HG02610 (cell line): ENCODE measurements at regions not wholly inside any gene's neighbourhood (a gene's known extent, or its start where the extent isn't known, plus 50 kb on each side); places are given as distances from the start of the nearest gene placed in this dataset.
"Not testable (repeated sequence)": the region's sequence is repeated elsewhere in the genome, so short reads cannot be mapped to it uniquely, and the experiment has no call there.

Experiments used
- ATAC-seq: cut with Tn5 transposase; IDR thresholded peaks from one replicate; pipeline ENCODE4 v1.9.1; 2021; ENCODE audit warnings: mild to moderate bottlenecking, moderate library complexity; ENCODE audit not compliant: unreplicated experiment

- ATAC-seq: no peak
These were observed 403.2 kb downstream of the DSC3 start for GRCh38 chr18:30639361-30639760.

DNA sequence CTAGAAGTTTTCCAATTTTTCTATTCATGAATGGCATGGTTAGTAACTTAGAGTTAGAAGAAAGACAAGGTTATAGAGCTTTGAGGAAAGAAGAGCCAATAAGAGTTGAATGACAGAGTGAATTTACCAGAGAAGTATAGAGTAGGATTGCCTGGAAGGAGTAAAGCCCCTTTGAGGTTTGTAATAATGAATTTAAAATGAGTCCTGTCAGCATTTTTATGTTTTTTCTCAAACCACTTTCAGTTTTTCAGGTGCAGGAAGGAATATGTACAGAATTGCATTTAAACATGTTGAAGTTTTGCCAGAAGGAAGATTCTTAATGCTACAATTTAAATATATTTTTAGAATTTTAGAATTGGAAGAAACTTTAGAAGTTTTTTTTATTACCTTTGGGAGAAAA is 408.3 kb downstream of the DSC3 start:
- no peak for ATAC-seq

DNA sequence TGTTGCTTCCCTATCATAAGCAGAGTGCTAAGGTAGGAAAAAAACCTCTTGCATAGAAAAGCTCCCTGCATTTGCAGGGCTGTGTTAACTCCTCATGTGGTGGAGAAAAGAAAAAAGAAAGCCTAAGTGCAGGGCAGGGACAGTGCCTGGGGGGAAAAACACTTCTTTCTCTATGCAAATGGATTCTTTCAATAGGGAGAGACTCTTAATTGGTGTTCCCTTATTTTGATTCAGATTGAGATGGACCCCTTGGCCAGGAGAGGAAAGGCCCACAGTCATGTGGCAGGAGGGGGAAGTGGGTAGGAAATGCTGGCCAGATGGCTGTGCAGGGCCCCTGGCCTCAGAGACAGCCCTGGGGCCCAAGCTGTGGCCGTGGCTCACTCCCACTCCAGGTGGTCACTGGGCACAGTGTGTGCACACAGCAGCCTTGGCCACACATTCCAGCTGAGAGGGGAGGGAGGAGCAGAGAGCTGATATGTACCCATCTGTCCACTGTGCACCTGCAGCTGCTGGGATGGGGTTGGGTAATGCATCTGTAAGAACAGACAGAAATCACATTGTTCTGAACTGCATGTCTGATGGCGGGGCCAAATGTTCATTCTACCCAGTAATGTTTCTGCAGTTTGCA is 410.4 kb downstream of the DSC3 start:
- ATAC-seq: no peak

DNA sequence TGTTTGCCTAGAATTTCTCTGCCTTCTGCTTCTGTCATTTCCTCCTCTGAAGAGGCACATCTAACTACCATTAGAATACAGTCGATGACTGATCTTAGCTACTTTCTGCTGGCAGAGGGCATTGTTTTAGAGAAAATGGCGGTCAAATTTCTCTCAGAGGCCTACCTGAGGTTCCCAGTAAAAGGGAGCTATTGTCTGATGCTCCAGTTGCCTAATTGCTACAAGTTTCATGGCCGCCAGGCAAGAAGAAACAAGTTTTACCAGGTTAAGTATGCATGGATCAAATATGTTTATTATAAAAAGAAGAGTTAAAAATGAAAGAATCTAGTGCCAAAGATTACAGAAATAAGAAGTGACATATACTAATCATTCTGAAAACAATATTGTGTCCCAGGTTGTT is 416.6 kb downstream of the DSC3 start:
- ATAC-seq: no peak

- ATAC-seq: no peak
These were observed 419.0 kb downstream of the DSC3 start for GRCh38 chr18:30623401-30624065.

- no peak for ATAC-seq
These were observed 419.9 kb downstream of the DSC3 start for GRCh38 chr18:30622635-30623034.

GRCh38 chr18:30622104-30622503 is 420.4 kb downstream of the DSC3 start:
- ATAC-seq: no peak

DNA sequence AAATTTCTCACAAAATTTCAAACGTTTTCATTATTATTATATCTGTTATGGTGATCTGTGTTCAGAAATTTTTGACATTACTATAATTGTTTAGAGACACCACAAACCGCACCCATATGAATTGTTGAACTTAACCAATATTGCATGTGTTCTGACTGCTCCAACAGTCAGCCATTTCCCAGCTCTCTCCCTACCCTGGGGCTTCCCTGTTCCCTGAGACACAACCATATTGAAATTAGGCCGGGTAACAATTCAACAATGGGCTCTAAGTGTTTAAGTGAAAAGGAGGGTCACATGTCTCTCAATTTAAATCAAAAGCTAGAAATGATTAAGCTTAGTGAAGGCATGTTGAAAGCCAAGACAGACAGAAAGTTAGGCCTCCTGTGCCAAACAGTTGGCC is 424.0 kb downstream of the DSC3 start:
- no peak for ATAC-seq

- ATAC-seq: no peak
These were observed 426.1 kb downstream of the DSC3 start for GRCh38 chr18:30616414-30616813.

- no peak for ATAC-seq
These were observed 429.1 kb downstream of the DSC3 start for GRCh38 chr18:30613467-30613801.

DNA sequence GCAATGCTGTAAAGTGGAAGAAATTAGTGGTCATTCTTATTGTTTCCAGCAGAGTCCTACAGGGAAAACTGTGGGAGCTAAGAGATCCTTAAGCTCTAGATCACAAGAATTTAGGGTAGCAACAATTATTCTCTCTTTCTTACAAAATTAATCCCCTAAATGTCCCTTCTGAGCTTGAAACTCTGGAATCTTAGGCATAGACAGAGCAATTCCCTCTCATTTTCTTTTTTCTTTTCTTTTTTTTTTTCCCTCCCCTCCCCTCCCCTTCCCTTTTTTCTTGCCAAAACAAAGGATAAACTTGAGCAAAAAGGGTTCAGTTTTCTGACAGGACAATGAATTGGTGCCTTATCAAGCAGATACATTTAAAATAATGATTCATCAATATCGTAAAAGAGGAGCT is 441.0 kb downstream of the DSC3 start:
- no peak for ATAC-seq

GRCh38 chr18:30597202-30597601 is 445.3 kb downstream of the DSC3 start:
- no peak for ATAC-seq

- no peak for ATAC-seq
These were observed 445.9 kb downstream of the DSC3 start for GRCh38 chr18:30596635-30597034.

DNA sequence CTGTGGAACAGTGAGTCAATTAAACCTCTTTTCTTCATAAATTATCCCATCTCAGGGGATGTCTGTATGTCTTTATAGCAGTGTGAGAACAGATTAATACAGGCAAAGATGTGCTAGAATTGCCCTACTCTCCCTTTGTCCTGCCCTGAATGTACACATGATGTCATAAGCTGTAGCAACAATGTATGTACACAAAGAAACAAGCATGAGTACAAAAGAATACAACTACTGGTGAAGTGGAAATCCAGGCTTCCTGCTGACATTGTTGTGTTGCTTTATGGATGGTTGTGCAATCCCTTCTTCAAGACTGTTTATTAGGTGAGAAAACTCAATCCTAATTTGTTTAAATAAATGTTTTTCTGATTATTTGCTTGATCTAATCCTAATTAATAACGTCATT is 446.6 kb downstream of the DSC3 start:
- ATAC-seq: no peak

DNA sequence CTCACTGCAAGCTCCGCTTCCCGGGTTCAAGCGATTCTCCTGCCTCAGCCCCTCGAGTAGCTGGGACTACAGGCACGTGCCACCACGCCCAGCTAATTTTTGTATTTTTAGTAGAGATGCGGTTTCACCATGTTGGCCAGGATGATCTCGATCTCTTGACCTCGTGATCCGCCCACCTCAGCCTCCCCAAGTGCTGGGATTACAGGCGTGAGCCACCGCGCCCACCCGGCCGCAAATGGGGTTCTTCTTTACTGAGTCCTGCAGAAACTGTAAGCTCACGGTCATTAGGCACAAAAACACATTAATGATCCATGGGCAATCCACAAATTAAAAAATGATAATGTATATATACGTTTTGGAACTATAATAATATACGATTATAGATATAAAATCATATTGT is 447.6 kb downstream of the DSC3 start:
- not testable (repeated sequence) for ATAC-seq

DNA sequence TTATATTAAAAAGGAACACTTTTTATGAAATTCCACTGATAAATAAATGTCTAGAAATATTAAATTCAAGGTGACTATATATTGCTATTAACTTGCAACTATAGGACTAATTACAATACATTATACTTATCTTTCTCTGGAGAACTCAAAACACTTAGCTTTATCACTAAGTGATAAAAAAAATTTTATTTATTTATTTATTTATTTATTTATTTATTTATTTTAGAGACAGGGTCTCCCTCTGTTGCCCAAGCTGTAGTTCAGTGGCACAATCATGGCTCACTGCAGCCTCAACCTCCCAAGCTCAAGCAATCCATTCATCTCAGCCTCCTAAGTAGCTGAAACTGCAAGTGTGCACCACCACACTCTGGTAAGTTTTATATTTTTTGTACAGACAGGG is 451.1 kb downstream of the DSC3 start:
- ATAC-seq: no peak

DNA sequence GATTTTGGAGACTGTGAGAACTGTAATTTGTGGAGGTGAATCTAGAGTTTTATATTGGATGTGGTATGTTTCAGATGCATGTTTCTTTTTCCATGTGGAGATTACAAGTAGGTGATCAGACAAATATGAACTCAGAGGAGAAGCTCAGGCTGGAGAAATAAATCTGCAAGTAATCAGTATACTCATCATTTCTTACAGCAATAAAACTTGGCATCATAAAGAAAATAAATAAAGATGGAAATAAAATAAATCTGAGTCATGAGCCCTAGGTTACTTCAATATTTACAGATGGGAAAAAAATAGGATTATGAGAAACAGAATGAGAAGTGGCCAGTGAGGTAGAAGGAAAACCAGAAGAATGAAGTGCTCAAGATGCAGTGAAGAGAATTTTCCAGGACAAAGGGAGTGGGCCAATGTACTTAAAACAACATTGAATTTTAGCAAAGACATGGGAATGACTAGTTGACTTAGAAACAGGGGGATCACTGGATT is 453.8 kb downstream of the DSC3 start:
- ATAC-seq: no peak

DNA sequence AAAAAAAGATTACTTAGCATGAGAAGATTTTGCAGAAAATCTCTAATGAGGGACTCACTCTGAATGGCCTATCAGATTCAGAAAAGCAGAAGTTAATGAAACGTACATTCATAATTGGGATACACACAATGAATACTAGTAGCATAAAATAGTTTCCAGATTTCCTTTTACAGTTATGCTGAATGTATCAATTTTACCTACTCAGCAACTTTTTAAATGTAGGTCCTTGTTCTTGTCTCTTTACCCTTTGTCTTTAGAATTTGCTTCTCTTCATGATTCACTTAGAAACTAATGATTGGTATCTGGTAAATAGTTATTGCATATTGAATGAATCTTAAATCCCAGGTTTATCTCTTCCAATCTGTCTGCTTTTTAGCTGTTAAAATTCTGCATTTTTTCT is 458.8 kb downstream of the DSC3 start:
- ATAC-seq: no peak

GRCh38 chr18:30582078-30582477 is 460.5 kb downstream of the DSC3 start:
- no peak for ATAC-seq

- ATAC-seq: no peak
These were observed 463.8 kb downstream of the DSC3 start for GRCh38 chr18:30578707-30579106.

GRCh38 chr18:30572214-30572613 is 470.3 kb downstream of the DSC3 start:
- no peak for ATAC-seq

DNA sequence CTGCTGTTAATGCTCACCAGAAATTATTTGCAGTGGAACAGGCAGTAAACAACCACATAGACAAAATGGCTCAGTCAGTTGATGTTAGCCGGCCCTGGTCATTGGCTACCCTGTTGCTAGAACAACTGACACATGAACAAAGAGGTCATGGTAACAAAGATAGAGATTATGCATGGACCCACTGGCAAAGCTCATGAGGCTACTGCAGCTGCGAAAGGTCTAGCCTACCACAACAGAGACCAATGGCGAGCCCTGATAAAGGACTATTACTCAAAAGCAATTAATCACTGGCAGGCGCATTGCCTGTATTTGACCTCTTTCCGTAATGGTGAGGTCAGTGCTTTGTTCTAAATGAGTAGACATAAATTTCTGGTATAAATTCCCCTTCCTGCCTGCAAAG is 474.2 kb downstream of the DSC3 start:
- ATAC-seq: no peak

DNA sequence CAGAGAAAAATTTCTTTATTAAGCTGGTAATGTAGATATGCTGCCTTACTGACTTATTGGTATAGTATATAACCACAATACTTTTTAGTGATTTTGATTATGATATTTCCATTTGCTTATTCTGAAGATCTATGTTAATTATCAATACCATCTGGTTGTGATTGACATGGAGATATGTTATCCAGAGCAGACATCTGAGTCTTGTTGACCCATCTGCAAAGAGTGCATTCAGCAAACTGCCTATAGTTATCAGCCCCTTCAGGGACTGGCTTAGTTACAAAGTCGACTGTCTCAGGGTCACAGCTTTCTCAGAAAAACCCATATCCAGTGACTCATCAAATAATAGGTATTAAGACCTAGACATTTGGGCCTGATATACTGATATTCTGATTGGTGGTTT is 475.7 kb downstream of the DSC3 start:
- ATAC-seq: no peak
